HL-60 (cell line): ENCODE measurements at regions not wholly inside any gene's neighbourhood (a gene's known extent, or its start where the extent isn't known, plus 50 kb on each side); places are given as distances from the start of the nearest gene placed in this dataset.

Source experiments
- POLR2AphosphoS5 ChIP-seq: IDR thresholded peaks from 2 replicates; pipeline ENCODE4 v1.6.1; 2012; ENCODE audit warnings: low read depth
- TF ChIP-seq, protein P1 (sequence below): IDR thresholded peaks from one replicate; pipeline ENCODE4 v1.5.1; 2011; ENCODE audit warnings: low read length, control low read depth, inconsistent platforms; ENCODE audit not compliant: insufficient read depth
- TF ChIP-seq, protein P2 (sequence below): IDR thresholded peaks from 2 replicates; pipeline ENCODE4 v1.6.1; 2012; ENCODE audit warnings: low read depth; ENCODE audit not compliant: insufficient replicate concordance

DNA sequence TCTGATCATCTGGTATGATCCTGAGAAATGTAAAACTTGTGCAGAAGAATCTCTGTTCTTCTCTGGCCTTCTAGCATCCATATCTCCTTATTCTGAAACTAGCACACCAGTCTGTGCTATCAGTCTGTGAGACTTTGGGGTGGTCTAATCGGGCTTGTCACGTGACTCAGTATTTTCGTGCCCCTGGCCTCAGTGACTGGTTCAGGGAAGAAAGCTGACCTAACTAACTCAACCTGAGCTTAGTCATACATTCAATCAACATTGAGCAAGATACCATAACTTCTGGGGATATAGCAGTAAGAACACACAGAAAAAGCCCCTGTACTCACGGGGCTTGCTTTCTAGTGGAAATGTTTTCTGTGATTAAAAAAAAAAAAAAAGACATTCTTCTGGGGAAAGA lies 109.3 kb downstream of the DKK1 start:
- TF ChIP-seq, protein P1, sequence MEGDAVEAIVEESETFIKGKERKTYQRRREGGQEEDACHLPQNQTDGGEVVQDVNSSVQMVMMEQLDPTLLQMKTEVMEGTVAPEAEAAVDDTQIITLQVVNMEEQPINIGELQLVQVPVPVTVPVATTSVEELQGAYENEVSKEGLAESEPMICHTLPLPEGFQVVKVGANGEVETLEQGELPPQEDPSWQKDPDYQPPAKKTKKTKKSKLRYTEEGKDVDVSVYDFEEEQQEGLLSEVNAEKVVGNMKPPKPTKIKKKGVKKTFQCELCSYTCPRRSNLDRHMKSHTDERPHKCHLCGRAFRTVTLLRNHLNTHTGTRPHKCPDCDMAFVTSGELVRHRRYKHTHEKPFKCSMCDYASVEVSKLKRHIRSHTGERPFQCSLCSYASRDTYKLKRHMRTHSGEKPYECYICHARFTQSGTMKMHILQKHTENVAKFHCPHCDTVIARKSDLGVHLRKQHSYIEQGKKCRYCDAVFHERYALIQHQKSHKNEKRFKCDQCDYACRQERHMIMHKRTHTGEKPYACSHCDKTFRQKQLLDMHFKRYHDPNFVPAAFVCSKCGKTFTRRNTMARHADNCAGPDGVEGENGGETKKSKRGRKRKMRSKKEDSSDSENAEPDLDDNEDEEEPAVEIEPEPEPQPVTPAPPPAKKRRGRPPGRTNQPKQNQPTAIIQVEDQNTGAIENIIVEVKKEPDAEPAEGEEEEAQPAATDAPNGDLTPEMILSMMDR, result no peak
- TF ChIP-seq POLR2AphosphoS5, result no peak
- TF ChIP-seq, protein P2, sequence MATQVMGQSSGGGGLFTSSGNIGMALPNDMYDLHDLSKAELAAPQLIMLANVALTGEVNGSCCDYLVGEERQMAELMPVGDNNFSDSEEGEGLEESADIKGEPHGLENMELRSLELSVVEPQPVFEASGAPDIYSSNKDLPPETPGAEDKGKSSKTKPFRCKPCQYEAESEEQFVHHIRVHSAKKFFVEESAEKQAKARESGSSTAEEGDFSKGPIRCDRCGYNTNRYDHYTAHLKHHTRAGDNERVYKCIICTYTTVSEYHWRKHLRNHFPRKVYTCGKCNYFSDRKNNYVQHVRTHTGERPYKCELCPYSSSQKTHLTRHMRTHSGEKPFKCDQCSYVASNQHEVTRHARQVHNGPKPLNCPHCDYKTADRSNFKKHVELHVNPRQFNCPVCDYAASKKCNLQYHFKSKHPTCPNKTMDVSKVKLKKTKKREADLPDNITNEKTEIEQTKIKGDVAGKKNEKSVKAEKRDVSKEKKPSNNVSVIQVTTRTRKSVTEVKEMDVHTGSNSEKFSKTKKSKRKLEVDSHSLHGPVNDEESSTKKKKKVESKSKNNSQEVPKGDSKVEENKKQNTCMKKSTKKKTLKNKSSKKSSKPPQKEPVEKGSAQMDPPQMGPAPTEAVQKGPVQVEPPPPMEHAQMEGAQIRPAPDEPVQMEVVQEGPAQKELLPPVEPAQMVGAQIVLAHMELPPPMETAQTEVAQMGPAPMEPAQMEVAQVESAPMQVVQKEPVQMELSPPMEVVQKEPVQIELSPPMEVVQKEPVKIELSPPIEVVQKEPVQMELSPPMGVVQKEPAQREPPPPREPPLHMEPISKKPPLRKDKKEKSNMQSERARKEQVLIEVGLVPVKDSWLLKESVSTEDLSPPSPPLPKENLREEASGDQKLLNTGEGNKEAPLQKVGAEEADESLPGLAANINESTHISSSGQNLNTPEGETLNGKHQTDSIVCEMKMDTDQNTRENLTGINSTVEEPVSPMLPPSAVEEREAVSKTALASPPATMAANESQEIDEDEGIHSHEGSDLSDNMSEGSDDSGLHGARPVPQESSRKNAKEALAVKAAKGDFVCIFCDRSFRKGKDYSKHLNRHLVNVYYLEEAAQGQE, result no peak
